CD14-positive monocyte (primary cell): ENCODE measurements at regions not wholly inside any gene's neighbourhood (a gene's known extent, or its start where the extent isn't known, plus 50 kb on each side); places are given as distances from the start of the nearest gene placed in this dataset.

Experiments used
- DNase-seq, 3 donors: peaks; one replicate each; pipeline ENCODE4 v3.0.0-alpha.2; 2011 to 2022
- H2AFZ ChIP-seq: 2 replicates; pipeline ENCODE4 v1.6.0; 2012; ENCODE audit warnings: mild to moderate bottlenecking, low read depth, low read length, inconsistent platforms; ENCODE audit not compliant: insufficient read depth, poor library complexity, severe bottlenecking
- H3K27ac ChIP-seq, 2 donors: 1 replicate in 1 of 2; 2 replicates in 1 of 2; pipeline ENCODE4 v1.5.1; 2012 to 2013; ENCODE audit warnings: low read length in 2 of 2, control low read depth in 1 of 2, inconsistent platforms in 1 of 2, low read depth in 1 of 2, mild to moderate bottlenecking in 1 of 2
- H3K27me3 ChIP-seq, 2 donors: one replicate each; pipeline versions ENCODE4 v1.6.0 to v1.6.1; 2011 to 2013; ENCODE audit warnings: low read length in 2 of 2; ENCODE audit not compliant: control insufficient read depth in 2 of 2, insufficient read depth in 2 of 2
- H3K36me3 ChIP-seq, 2 donors: replicated peaks in 1 of 2; 1 replicate in 1 of 2; 2 replicates in 1 of 2; pipeline versions ENCODE4 v1.5.1 to v1.6.1; 2012 to 2013; ENCODE audit warnings: low read length in 2 of 2, control low read depth in 1 of 2, inconsistent platforms in 1 of 2, mild to moderate bottlenecking in 1 of 2; ENCODE audit not compliant: insufficient read depth in 2 of 2, control insufficient read depth in 1 of 2
- H3K4me1 ChIP-seq, 2 donors: 1 replicate in 1 of 2; 2 replicates in 1 of 2; pipeline versions ENCODE4 v1.5.1 to v1.6.1; 2012 to 2013; ENCODE audit warnings: low read length in 2 of 2, control low read depth in 1 of 2, inconsistent platforms in 1 of 2, mild to moderate bottlenecking in 1 of 2, moderate library complexity in 1 of 2; ENCODE audit not compliant: insufficient read depth in 2 of 2, control insufficient read depth in 1 of 2
- H3K4me2 ChIP-seq: replicated peaks from 2 replicates; pipeline ENCODE3; 2012; ENCODE audit warnings: low read length, moderate library complexity, mild to moderate bottlenecking; ENCODE audit not compliant: poor library complexity, severe bottlenecking; ENCODE audit errors: extremely low read depth
- H3K4me3 ChIP-seq, 3 experiments: fragments of 200-600 bp in 1 of 3; sonication (generic) in 1 of 3; replicated peaks in 1 of 3; 1 replicate in 2 of 3; 2 replicates in 1 of 3; pipeline ENCODE4 v1.5.1; 2011 to 2013; ENCODE audit warnings: low read length in 3 of 3, mild to moderate bottlenecking in 3 of 3, control low read depth in 2 of 3, low read depth in 2 of 3, inconsistent platforms in 1 of 3, moderate library complexity in 1 of 3
- H3K79me2 ChIP-seq: 2 replicates; pipeline ENCODE4 v1.6.0; 2012; ENCODE audit warnings: mild to moderate bottlenecking, control low read depth, inconsistent platforms, low read length, moderate library complexity; ENCODE audit not compliant: insufficient read depth
- H3K9ac ChIP-seq: 2 replicates; pipeline ENCODE4 v1.6.0; 2017; ENCODE audit warnings: low read length, mild to moderate bottlenecking; ENCODE audit not compliant: insufficient read depth, poor library complexity, severe bottlenecking
- H3K9me3 ChIP-seq, 2 donors: replicated peaks in 1 of 2; 1 replicate in 1 of 2; 2 replicates in 1 of 2; pipeline versions ENCODE4 v1.5.1 to v1.6.1; 2012 to 2013; ENCODE audit warnings: low read length in 2 of 2, control low read depth in 1 of 2; ENCODE audit not compliant: control insufficient read depth in 1 of 2, insufficient read depth in 1 of 2
- H4K20me1 ChIP-seq: 2 replicates; pipeline ENCODE4 v1.6.0; 2012; ENCODE audit warnings: mild to moderate bottlenecking, low read length, control low read depth, moderate library complexity; ENCODE audit not compliant: insufficient read depth
- H3K27ac Mint-ChIP-seq, 7 donors: one replicate each; pipeline ENCODE4 v1.8.0; 2020; ENCODE audit warnings: mild to moderate bottlenecking in 7 of 7, mixed read lengths in 7 of 7, moderate library complexity in 6 of 7, inconsistent platforms in 2 of 7
- H3K27me3 Mint-ChIP-seq, 3 donors: one replicate each; pipeline ENCODE4 v1.8.0; 2021 to 2022; ENCODE audit warnings: low read depth in 3 of 3, mild to moderate bottlenecking in 3 of 3, mixed read lengths in 3 of 3, moderate library complexity in 3 of 3, inconsistent platforms in 1 of 3
- H3K36me3 Mint-ChIP-seq, 2 donors: one replicate each; pipeline ENCODE4 v1.8.0; 2020; ENCODE audit warnings: mixed read lengths in 2 of 2, inconsistent platforms in 1 of 2, mild to moderate bottlenecking in 1 of 2
- H3K4me1 Mint-ChIP-seq: one replicate; pipeline ENCODE4 v1.8.0; 2020; ENCODE audit warnings: mild to moderate bottlenecking, mixed read lengths
- H3K4me3 Mint-ChIP-seq, 2 donors: one replicate each; pipeline ENCODE4 v1.8.0; 2020; ENCODE audit warnings: mild to moderate bottlenecking in 2 of 2, mixed read lengths in 2 of 2, moderate library complexity in 1 of 2
- H3K9me3 Mint-ChIP-seq, 7 donors: one replicate each; pipeline ENCODE4 v1.8.0; 2020 to 2022; ENCODE audit warnings: mixed read lengths in 7 of 7, mild to moderate bottlenecking in 6 of 7, moderate library complexity in 6 of 7, inconsistent platforms in 2 of 7
- WGBS: methylation state at CpG from one replicate; pipeline ENCODE4 v1.1.5; 2013; ENCODE audit warnings: missing lambda C conversion rate; ENCODE audit not compliant: insufficient coverage; 5-methylcytosine and 5-hydroxymethylcytosine counted together
- intact Hi-C, 2 donors: fragments of 100-400 bp; cut with micrococcal nuclease; formaldehyde crosslinking; loops; one replicate each; pipeline versions ENCODE4 v1.15.0 to v1.15.1; 2023
- TF ChIP-seq, protein P1 (sequence below): fragments of 200-600 bp; IDR thresholded peaks from one replicate; pipeline ENCODE4 v1.8.0; 2022; ENCODE audit warnings: antibody characterized with exemption, mild to moderate bottlenecking

GRCh38 chr10:89979726-89980125 is 278.3 kb downstream of the KIF20B start:
- H3K4me2 ChIP-seq: no peak overlapping the region
- TF ChIP-seq, protein P1, sequence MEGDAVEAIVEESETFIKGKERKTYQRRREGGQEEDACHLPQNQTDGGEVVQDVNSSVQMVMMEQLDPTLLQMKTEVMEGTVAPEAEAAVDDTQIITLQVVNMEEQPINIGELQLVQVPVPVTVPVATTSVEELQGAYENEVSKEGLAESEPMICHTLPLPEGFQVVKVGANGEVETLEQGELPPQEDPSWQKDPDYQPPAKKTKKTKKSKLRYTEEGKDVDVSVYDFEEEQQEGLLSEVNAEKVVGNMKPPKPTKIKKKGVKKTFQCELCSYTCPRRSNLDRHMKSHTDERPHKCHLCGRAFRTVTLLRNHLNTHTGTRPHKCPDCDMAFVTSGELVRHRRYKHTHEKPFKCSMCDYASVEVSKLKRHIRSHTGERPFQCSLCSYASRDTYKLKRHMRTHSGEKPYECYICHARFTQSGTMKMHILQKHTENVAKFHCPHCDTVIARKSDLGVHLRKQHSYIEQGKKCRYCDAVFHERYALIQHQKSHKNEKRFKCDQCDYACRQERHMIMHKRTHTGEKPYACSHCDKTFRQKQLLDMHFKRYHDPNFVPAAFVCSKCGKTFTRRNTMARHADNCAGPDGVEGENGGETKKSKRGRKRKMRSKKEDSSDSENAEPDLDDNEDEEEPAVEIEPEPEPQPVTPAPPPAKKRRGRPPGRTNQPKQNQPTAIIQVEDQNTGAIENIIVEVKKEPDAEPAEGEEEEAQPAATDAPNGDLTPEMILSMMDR: no peak
- WGBS: no CpG with 5 or more reads among the region's 1 CpG
- no peaks in the 10 kb centered on the region for H3K4me1 ChIP-seq
- no peak for DNase-seq
- no peaks in the 10 kb centered on the region for H4K20me1 ChIP-seq
- Mint-ChIP-seq H3K27ac (no peak overlapping the region), H3K4me1 (no peaks in the 10 kb centered on the region), H3K27me3 (no peaks in the 10 kb centered on the region), H3K4me3 (no peak overlapping the region), H3K9me3 (peaks cover 0 to 8% (median 4%) of the 10 kb centered on the region in 7 donors), H3K36me3 (no peaks in the 10 kb centered on the region)
- no peak overlapping the region for H3K4me3 ChIP-seq
- peaks cover 0 to 3% of the 10 kb centered on the region in 2 donors for H3K9me3 ChIP-seq
- H3K27me3 ChIP-seq: no peaks in the 10 kb centered on the region
- intact Hi-C loops: no loop called here
- no peak overlapping the region for H3K9ac ChIP-seq
- no peak overlapping the region for H3K27ac ChIP-seq
- H3K36me3 ChIP-seq: no peaks in the 10 kb centered on the region
- H2AFZ ChIP-seq: no peak overlapping the region
- no peaks in the 10 kb centered on the region for H3K79me2 ChIP-seq

DNA sequence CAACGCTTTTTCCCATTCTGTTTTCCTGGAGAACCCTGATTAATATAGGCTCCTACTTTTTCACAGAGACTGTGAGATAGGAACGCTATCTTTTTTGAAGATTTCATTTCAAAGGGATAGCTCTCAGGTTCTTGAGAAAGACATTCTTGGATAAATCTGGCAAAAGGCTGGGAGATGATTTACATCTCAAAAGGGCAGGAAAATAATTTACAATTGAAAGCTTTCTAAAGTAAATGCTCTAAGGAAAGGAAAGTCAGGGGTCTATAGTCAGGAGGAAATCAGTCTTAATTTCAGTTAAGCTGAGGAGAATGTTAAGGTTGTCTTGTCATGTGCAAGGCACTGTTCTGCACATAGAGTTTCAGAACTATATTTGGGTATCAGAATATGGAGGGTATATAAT is 278.8 kb downstream of the KIF20B start:
- H3K36me3 ChIP-seq: no peaks in the 10 kb centered on the region
- TF ChIP-seq, protein P1: no peak
- H3K4me3 ChIP-seq: no peak overlapping the region
- DNase-seq: no peak
- no CpG with 5 or more reads among the region's 2 CpGs for WGBS
- H3K9me3 ChIP-seq: peaks cover 0 to 3% of the 10 kb centered on the region in 2 donors
- no peak overlapping the region for H3K4me3 Mint-ChIP-seq
- H4K20me1 ChIP-seq: no peaks in the 10 kb centered on the region
- H3K27ac ChIP-seq: no peak overlapping the region
- H3K27me3 Mint-ChIP-seq: no peaks in the 10 kb centered on the region
- no peaks in the 10 kb centered on the region for H3K27me3 ChIP-seq
- H3K36me3 Mint-ChIP-seq: no peaks in the 10 kb centered on the region
- H2AFZ ChIP-seq: no peak overlapping the region
- H3K27ac Mint-ChIP-seq: no peak overlapping the region
- no peaks in the 10 kb centered on the region for H3K79me2 ChIP-seq
- intact Hi-C loops: no loop called here
- H3K4me1 ChIP-seq: no peaks in the 10 kb centered on the region
- no peak overlapping the region for H3K9ac ChIP-seq
- no peak overlapping the region for H3K4me2 ChIP-seq
- no peaks in the 10 kb centered on the region for H3K4me1 Mint-ChIP-seq
- peaks cover 0 to 8% (median 4%) of the 10 kb centered on the region in 7 donors for H3K9me3 Mint-ChIP-seq
